Stimulated activated CD8-positive, alpha-beta memory T cell treated with anti-CD3 and anti-CD28 coated beads, Interleukin-4, amount 100 ng/mL, for 48 hours (primary cell): ENCODE measurements at regions not wholly inside any gene's neighbourhood (a gene's known extent, or its start where the extent isn't known, plus 50 kb on each side); places are given as distances from the start of the nearest gene placed in this dataset.
"Not testable (repeated sequence)": the region's sequence is repeated elsewhere in the genome, so short reads cannot be mapped to it uniquely, and the experiment has no call there.

Source experiments
- DNase-seq: peaks from one replicate; pipeline ENCODE4 v3.0.0-alpha.2; 2020

DNA sequence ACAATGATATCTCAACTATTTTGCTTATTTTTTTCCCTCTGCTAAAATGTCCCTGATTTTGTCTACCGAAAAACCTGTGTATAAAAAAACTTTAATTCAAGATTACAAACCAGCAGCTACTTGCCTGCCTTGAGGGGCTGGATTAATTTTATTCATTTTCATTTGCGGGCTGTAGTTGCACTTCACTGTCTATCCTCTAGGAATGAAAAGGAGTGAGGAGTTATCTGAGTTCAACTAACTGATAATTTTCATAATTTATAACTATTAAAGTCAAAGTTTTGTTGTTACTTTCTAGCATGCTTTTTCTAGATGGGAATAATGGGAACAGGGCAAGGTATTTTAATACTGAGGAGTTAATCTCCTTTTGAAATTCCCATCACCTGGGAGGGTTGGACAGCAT is 50.3 kb upstream of the AGTPBP1 start:
- not testable (repeated sequence) for DNase-seq

DNA sequence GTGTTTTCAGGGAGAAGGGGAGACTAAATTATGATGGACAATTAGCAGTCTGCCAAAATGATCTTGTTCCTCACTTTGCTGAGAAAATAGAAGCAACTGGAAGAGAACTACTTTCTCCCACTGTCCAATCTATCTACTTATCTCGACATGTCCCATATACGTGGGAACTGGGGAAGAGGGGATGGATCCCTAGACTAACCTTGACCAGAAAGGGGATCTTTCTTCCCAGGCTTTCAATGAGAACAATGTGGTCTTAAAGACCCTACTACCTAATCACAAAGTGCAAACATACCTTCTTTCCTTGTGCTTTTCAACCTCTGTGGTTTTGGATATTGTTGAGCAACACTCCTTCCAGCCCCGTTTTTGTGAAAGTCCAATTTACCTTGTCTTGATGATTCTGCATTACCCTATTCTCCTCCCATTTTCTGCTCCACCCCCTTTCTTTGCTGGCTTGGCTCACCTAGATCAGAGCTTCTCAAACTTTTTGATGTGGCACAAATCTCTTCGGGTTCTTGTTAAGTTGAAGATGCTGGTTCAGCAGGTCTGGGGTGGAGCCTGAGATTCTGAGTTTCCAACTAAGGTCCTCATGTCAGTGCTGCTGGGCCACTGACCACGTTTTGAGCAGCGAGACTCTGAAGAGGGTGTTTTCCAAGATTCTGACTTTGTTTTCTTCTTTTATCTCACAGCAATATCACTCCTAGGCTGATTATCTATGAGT is 61.4 kb upstream of the AGTPBP1 start:
- DNase-seq = not testable (repeated sequence)

DNA sequence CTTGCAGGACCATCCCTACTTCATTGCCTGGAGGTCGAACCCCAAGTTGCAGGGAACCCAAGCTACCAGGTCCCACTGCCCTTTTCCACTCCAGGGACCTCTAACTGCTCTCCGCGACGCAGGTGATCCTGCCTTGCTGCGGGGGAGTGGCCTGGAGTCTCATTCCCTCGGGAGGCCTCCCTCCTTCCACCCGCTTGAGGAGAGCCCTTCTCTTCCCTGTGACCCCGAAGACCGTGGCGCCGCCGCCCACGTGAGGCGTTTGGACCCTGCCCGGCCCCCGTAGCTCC is 63.0 kb upstream of the AGTPBP1 start:
- DNase-seq = not testable (repeated sequence)

DNA sequence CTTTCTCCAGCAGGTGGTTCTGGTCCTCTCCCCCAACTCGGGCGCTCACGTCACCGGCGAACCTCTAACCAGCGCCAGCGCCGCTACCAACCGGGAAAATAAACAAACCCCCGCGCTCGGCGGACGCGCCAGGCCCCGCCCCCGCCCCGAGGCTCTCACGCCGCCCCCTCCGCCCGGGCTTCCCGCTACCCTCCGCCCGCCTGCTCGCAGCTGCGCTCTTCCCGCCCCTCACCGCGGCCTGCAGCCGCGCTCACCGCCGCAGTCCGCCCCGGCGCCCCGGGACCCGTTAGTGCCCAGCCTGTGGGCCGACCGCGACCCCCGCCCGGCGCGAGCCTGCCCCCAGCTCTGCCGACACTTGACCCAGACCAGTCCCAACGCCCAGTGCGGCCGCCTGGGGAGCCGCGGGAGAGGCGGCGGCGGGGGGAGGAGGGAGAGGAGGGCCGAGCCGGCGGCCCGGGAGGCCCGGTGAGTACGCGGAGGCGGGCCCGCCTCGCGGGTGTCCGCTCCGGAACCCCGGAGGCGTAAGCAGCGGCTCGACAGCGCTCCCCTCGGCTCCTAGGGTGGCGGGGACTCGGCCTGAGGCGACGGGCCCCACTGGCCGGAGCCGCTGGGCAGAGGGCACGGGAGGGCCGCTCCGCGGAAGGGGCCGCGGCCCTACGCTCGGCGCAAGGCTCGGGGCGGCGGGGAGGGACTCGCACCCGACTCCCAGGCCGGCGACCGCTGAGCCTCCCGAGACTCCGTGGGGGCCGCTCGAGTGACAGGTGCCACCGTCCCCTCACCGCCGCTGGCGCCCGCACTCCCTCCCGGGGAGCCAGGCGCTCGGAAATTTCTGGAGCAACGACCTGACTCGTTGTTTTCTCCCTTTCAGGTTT is 63.6 kb upstream of the AGTPBP1 start:
- DNase-seq = peak; percentile 79

- DNase-seq = not testable (repeated sequence)
Measured at GRCh38 chr9:85808329-85808728, 66.6 kb upstream of the AGTPBP1 start.

DNA sequence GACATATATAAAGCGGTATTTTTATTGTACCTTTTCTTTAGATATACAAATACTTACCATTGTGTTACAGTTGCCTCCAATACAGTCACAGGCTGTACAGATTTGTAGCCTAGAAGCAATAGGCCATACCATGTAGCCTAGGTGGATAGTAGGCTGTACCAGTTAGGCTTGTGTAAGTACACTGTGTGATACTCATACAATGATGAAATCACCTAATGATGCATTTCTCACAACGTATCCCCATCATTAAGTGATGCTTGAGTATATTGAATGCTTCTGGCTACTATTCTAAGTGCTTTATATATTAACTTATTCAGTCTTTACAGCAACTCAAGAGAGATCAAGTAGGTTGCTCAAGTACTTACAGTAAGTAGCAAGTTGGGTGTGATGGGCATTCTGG is 71.6 kb upstream of the AGTPBP1 start:
- not testable (repeated sequence) for DNase-seq

- not testable (repeated sequence) for DNase-seq
Measured at GRCh38 chr9:85814800-85815199, 73.0 kb upstream of the AGTPBP1 start.

DNA sequence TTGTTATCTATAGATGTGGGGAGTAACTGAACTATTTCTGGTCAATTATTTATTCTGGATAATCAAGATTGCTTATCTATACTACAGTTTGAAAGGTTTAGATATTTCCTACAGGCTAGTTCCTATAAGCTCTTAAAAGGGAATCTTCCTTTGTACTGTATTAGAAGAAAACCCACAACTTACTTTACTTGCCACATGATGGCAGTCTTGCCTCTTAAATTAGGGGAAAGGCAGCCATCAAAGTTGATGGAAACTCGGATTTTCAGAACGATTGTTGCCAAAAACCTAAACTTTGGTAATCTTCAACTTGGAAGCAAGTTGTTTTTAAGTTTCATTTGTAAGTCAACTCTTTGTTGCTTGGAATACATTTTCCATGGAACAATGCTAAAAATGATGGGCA is 77.2 kb upstream of the AGTPBP1 start:
- not testable (repeated sequence) for DNase-seq

DNA sequence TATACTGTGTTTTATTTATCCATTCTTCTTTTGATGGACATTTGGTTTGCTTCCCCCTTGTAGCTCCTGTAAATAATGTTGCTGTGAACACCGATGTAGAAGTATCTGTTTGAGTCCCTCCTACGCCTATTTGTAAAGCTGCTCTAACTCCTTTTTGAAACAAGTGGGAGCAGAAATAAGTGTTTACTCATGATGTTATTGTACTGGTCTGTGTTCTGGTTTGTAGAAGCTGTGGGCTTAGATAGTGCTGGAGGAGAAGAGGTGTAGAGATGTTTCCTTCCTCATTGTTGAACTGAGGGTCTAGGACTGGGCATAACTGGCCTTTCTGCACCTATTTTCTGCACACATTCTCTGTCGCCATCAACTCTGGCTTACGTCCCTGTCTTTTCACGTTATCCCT is 78.8 kb upstream of the AGTPBP1 start:
- DNase-seq = not testable (repeated sequence)

DNA sequence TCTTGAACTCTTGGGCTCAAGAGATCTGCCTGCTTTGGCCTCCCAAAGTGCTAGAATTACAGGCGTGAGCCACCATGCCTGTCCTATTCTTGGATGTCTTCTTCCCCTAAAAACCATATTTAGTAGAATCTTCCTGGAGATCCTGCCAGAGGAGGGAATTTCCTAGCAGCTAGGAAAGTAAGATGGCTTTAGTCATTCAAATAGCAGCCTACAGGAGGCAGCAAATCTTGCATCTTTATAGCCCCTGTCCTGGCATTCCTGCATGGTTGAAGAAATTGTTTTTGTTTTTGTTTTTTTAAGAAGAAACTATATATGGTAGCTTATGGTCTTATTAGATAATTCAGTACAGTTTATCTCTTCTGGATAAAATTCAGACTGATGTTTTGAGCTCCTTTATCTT is 83.2 kb upstream of the AGTPBP1 start:
- not testable (repeated sequence) for DNase-seq

DNA sequence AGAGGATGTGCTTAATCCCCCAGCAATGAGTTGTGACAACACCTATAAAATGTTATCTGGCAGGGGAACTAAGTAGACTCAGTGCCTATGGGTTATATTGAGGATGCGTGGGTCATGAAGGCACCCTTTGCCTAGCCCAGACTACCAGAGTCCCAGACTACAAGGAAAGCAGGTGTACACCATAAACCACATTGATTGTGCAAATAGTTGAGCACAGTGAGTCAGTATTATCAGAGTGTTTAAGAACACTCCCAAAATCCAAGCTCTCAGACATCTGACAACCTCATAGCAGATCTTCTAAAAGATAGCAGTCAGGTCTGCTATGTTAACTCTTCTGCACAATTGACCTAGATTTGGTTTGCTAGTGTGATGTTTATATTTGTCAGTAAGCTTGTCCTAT is 92.8 kb upstream of the AGTPBP1 start:
- DNase-seq = not testable (repeated sequence)

DNA sequence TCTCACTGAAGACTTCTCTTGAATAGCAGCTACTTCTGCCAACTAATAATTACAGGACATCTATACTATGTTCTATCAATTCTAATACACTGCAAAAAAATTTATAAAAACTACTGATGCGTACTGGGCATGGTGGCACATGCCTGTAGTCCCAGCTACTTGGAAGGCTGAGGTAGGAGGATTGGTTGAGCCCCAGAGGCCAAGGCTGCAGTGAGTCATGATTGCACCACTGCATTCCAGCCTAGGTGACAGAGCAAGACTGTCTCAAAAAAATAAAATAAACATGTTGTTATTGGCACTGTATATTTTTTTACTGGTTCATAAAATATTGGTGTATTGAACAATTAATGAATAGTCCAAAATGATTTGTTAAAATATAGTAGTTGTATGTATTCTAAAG is 97.0 kb upstream of the NAA35 start:
- not testable (repeated sequence) for DNase-seq

DNA sequence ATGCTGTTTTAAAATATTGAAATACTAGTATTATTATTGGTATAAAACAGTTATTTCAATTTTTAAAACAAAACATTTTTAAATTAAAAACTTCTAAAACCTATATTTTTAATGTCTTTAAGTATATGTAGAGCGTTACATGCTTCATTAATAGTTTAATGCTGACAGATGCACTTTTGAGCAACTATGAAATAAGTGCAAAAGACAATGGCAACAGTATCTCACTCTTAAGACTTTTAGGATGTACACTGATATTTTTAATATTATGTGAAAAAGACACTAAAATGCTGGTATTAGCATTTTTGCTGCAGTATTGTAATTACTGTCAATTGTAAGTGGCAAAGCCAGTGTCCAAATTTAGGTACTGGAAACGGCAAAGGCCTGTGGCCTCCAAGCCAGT is 93.2 kb upstream of the NAA35 start:
- not testable (repeated sequence) for DNase-seq

GRCh38 chr9:85858056-85858750 is 82.7 kb upstream of the NAA35 start:
- no peak for DNase-seq

DNA sequence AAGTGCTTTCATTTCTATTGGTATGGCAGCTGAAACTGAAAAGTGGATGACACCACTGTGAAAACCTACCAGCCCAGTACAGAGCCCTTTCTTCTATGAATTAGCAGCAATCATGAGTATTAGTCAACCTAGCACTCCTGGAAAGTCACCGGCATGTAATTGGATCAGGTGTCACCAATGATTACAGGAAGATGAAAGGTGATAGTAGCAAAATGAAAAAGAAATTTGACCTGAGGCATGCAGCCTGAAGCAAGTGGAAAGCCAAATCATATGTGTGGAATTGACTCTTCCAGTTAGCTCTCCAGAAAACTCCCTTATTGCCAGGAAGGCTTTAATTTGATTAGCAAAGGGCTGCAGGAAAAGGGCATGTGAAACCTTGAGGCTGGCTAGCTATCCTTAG is 81.2 kb upstream of the NAA35 start:
- DNase-seq = no peak

GRCh38 chr9:85861882-85862281 is 79.1 kb upstream of the NAA35 start:
- not testable (repeated sequence) for DNase-seq

DNA sequence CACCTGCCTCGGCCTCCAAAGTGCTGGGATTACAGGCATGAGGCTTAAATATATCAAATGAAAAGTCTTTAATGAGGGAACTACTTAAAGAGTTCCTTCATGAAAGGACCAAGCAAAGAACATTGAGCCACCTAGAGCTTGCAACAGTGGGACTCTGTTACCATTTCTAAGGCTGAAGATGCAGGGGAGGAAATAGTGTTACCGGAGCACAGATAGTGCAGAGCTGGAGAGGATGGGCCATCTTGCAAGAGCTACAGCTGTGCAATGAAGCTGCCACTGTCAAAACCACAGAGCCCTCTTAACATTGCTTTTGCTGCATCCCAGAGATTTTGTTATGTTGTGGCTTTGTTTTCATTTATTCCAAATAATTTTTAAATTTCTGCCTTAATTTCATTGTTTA is 77.1 kb upstream of the NAA35 start:
- no peak for DNase-seq

- DNase-seq = no peak
Measured at GRCh38 chr9:85871008-85871407, 69.9 kb upstream of the NAA35 start.

- DNase-seq = not testable (repeated sequence)
Measured at GRCh38 chr9:85871683-85872082, 69.3 kb upstream of the NAA35 start.

DNA sequence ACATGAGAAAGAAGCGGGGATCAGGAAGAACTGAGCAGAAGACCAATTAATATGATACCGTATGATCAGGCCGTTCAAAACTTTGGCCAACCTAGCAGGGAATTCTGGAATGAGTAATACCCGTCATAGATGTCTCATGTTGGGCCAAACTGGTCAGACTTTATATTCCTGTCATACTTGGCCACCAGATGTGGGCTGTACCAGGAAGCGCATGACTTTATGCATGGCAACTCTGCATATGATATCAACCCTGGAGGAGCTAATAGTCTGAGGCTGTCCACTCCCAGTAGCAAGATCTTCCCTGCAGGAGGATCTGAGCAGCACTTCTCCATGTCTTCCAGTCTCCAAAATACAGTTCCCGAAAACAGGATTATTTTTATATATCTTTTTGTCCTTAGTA is 68.5 kb upstream of the NAA35 start:
- no peak for DNase-seq

DNA sequence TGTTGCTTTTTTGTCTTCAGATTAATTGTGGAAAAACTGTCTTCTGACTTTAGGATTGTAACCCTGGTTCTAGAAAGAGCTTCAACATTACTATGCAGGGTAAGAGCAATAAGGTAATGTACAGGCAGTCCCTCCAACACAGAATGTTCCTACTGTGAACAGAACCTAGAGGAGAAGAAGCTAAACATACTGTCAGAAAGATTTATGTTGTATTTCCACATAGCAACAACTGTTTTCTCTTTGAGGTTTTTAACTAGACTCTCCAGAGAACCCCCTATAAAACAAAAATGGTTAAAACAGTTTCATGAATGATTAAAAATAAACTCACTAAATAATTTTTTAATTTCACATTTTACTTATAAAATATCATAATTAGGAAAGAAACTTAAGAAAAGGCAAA is 64.3 kb upstream of the NAA35 start:
- DNase-seq = no peak

GRCh38 chr9:85878872-85879597 is 61.9 kb upstream of the NAA35 start:
- DNase-seq = not testable (repeated sequence)

- not testable (repeated sequence) for DNase-seq
Measured at GRCh38 chr9:85880507-85880906, 60.4 kb upstream of the NAA35 start.
